ENCODE measurements at regions not wholly inside any gene's neighbourhood (a gene's known extent, or its start where the extent isn't known, plus 50 kb on each side); places are given as distances from the start of the nearest gene placed in this dataset.

GRCh38 chr11:80980227-80980626, 1539.4 kb upstream of the TENM4 start (continued):
- TF ChIP-seq PATZ1 (CRISPR knock-in tag; IDR thresholded peaks at IDR 0.05; ENCODE audit: borderline replicate concordance) (no peak), BACH2 (CRISPR knock-in tag; IDR thresholded peaks at IDR 0.05; ENCODE audit: borderline replicate concordance) (no peak), ZNF8 (CRISPR knock-in tag; IDR thresholded peaks at IDR 0.05) (no peak), ISL1 (CRISPR knock-in tag; IDR thresholded peaks at IDR 0.05) (no peak), ZFP30 (CRISPR knock-in tag; IDR thresholded peaks at IDR 0.05) (no peak), OSR1 (CRISPR knock-in tag; IDR thresholded peaks at IDR 0.05) (no peak), TCF4 (CRISPR knock-in tag; IDR thresholded peaks at IDR 0.05; ENCODE audit: borderline replicate concordance) (no peak), GLIS3 (CRISPR knock-in tag; IDR thresholded peaks at IDR 0.05) (no peak), CSDC2 (CRISPR knock-in tag; IDR thresholded peaks at IDR 0.05) (no peak), ZFP3 (CRISPR knock-in tag; IDR thresholded peaks at IDR 0.05) (no peak)

GRCh38 chr11:80973786-80974185, 1533.0 kb upstream of the TENM4 start:
- no peak for TF ChIP-seq BACH2 (CRISPR knock-in tag; IDR thresholded peaks at IDR 0.05; ENCODE audit: borderline replicate concordance)
- no peak for TF ChIP-seq POU6F1 (CRISPR knock-in tag; IDR thresholded peaks at IDR 0.05; ENCODE audit: borderline replicate concordance, low read depth)
- no peak for TF ChIP-seq TOX (CRISPR knock-in tag; IDR thresholded peaks at IDR 0.05; ENCODE audit: borderline replicate concordance)
- TF ChIP-seq CREB5 (CRISPR knock-in tag; IDR thresholded peaks at IDR 0.05; ENCODE audit: low read depth), result no peak
- TF ChIP-seq RARB (CRISPR knock-in tag; IDR thresholded peaks at IDR 0.05), result no peak
- TF ChIP-seq ARNTL (CRISPR knock-in tag; IDR thresholded peaks at IDR 0.05; ENCODE audit: borderline replicate concordance, low read depth), result no peak
- no peak for TF ChIP-seq OSR1 (CRISPR knock-in tag; IDR thresholded peaks at IDR 0.05)
- ATAC-seq, result no peak

GRCh38 chr11:80970037-80970436, 1529.2 kb upstream of the TENM4 start:
- TF ChIP-seq CSRNP3 (CRISPR knock-in tag; IDR thresholded peaks at IDR 0.05), result no peak
- no peak for TF ChIP-seq ZFP30 (CRISPR knock-in tag; IDR thresholded peaks at IDR 0.05)
- no peak for TF ChIP-seq OSR1 (CRISPR knock-in tag; IDR thresholded peaks at IDR 0.05)
- TF ChIP-seq TOX (CRISPR knock-in tag; IDR thresholded peaks at IDR 0.05; ENCODE audit: borderline replicate concordance), result no peak
- no peak for TF ChIP-seq ZNF565 (CRISPR knock-in tag; conservative IDR thresholded peaks at IDR 0.05; ENCODE audit: low read depth)
- no peak for TF ChIP-seq BACH2 (CRISPR knock-in tag; IDR thresholded peaks at IDR 0.05; ENCODE audit: borderline replicate concordance)
- TF ChIP-seq ISL1 (CRISPR knock-in tag; IDR thresholded peaks at IDR 0.05), result no peak
- TF ChIP-seq CSDC2 (CRISPR knock-in tag; IDR thresholded peaks at IDR 0.05), result no peak
- TF ChIP-seq ARNTL (CRISPR knock-in tag; IDR thresholded peaks at IDR 0.05; ENCODE audit: borderline replicate concordance, low read depth), result no peak
- TF ChIP-seq PPARA (CRISPR knock-in tag; IDR thresholded peaks at IDR 0.05; ENCODE audit: borderline replicate concordance), result no peak
- TF ChIP-seq ZC3H10 (CRISPR knock-in tag; IDR thresholded peaks at IDR 0.05), result no peak
- no peak for TF ChIP-seq ZNF8 (CRISPR knock-in tag; IDR thresholded peaks at IDR 0.05)
- no peak for TF ChIP-seq CREB5 (CRISPR knock-in tag; IDR thresholded peaks at IDR 0.05; ENCODE audit: low read depth)
- no peak for TF ChIP-seq ZNF70 (CRISPR knock-in tag; IDR thresholded peaks at IDR 0.05)
- TF ChIP-seq POU6F1 (CRISPR knock-in tag; IDR thresholded peaks at IDR 0.05; ENCODE audit: borderline replicate concordance, low read depth), result no peak
- TF ChIP-seq PATZ1 (CRISPR knock-in tag; IDR thresholded peaks at IDR 0.05; ENCODE audit: borderline replicate concordance), result no peak
- no peak for TF ChIP-seq GLIS3 (CRISPR knock-in tag; IDR thresholded peaks at IDR 0.05)
- ATAC-seq, result no peak

All from SK-N-SH treated with all-trans-retinoic acid at 6 μM for 48 hours (cell line).